Effector memory CD4-positive, alpha-beta T cell (primary cell): ENCODE measurements at regions not wholly inside any gene's neighbourhood (a gene's known extent, or its start where the extent isn't known, plus 50 kb on each side); places are given as distances from the start of the nearest gene placed in this dataset.

ENCODE experiments used
- DNase-seq, 3 donors: peaks; one replicate each; pipeline ENCODE4 v3.0.0-alpha.2; 2020
- H3K27ac ChIP-seq: 2 replicates; pipeline ENCODE4 v1.7.0; 2013; ENCODE audit warnings: mild to moderate bottlenecking, low read length, moderate library complexity; ENCODE audit not compliant: insufficient read depth, poor library complexity, severe bottlenecking
- H3K27me3 ChIP-seq: replicated peaks from 2 replicates; pipeline ENCODE4 v1.7.0; 2013; ENCODE audit warnings: mild to moderate bottlenecking, low read length; ENCODE audit not compliant: insufficient read depth, control insufficient read depth, poor library complexity, severe bottlenecking
- H3K36me3 ChIP-seq: 2 replicates; pipeline ENCODE4 v1.7.0; 2013; ENCODE audit warnings: mild to moderate bottlenecking, low read length, moderate library complexity; ENCODE audit not compliant: control insufficient read depth, insufficient read depth
- H3K4me1 ChIP-seq: 2 replicates; pipeline ENCODE4 v1.7.0; 2013; ENCODE audit warnings: low read length, mild to moderate bottlenecking; ENCODE audit not compliant: control insufficient read depth, insufficient read depth, poor library complexity, severe bottlenecking
- H3K4me3 ChIP-seq: 2 replicates; pipeline ENCODE4 v1.7.0; 2013; ENCODE audit warnings: low read length, low read depth, mild to moderate bottlenecking; ENCODE audit not compliant: insufficient read depth, poor library complexity, severe bottlenecking
- H3K9me3 ChIP-seq: 2 replicates; pipeline ENCODE4 v1.7.0; 2013; ENCODE audit warnings: mild to moderate bottlenecking, low read length, moderate library complexity; ENCODE audit not compliant: control insufficient read depth

DNA sequence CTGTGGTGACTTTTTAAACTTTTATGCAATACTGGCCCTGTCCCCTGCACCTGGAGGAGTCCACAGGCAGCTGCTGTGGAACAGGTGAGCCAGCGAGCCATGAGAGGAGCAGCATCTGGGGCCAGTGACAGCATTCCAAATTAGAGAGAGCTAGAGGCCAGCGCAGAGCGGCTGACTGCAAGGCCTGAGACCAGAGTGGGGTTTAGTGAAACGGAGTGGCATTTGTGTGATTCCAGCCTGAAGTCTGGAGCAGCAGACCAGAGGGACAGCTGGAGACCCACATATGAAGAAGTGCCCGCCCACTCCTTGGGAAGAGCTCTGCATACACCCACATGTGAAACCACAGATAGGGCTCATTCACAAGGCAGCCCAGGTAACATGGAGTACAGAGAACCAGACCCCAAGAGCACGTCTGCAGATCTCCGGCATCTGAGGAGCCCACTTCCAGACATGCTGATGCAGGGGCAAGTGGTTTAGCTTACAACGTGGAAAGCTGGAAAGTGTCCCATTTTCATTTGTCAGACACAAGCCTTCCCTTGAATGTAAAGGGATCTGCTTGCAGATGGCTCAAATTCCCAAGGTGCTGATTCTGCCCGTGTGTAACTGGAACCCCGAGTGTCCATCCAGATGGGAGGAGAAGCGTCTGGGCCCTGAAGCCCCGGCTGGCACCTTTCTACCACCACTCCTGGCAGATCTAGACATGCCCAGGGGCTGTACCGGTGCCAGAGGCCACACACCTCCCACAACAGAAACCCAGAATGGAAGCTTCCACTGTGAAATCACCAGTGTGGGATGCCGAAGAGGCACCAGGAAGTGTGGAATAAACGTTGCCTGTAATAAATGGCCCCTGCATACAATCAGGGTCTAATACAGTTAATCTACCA is 256.0 kb upstream of the TCERG1L start:
- no peaks in the 10 kb centered on the region for H3K27me3 ChIP-seq
- H3K4me1 ChIP-seq = no peaks in the 10 kb centered on the region
- H3K27ac ChIP-seq = no peak overlapping the region
- DNase-seq = no peak
- no peak overlapping the region for H3K4me3 ChIP-seq
- no peaks in the 10 kb centered on the region for H3K36me3 ChIP-seq
- H3K9me3 ChIP-seq = no peaks in the 10 kb centered on the region

DNA sequence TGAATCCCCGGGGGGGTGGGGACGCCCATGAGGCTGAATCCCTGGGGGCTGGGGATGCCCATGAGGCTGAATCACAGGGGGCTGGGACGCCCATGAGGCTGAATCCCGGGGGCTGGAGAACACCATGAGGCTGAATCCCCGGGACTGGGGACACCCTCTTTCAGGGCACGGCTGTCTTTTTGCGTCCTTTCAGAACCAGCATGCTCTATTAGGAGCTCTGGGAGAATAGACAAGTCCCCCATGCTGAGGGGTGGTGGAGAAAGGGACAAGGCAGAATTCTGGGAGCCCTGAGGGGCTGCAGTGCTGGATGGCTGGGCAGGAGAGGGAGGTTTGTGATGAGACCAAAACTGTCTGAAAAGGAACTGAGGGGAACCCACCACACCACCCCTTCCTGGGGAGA is 257.3 kb upstream of the TCERG1L start:
- no peaks in the 10 kb centered on the region for H3K36me3 ChIP-seq
- no peak overlapping the region for H3K4me3 ChIP-seq
- H3K27ac ChIP-seq = no peak overlapping the region
- no peaks in the 10 kb centered on the region for H3K27me3 ChIP-seq
- no peaks in the 10 kb centered on the region for H3K4me1 ChIP-seq
- H3K9me3 ChIP-seq = no peaks in the 10 kb centered on the region
- no peak for DNase-seq

DNA sequence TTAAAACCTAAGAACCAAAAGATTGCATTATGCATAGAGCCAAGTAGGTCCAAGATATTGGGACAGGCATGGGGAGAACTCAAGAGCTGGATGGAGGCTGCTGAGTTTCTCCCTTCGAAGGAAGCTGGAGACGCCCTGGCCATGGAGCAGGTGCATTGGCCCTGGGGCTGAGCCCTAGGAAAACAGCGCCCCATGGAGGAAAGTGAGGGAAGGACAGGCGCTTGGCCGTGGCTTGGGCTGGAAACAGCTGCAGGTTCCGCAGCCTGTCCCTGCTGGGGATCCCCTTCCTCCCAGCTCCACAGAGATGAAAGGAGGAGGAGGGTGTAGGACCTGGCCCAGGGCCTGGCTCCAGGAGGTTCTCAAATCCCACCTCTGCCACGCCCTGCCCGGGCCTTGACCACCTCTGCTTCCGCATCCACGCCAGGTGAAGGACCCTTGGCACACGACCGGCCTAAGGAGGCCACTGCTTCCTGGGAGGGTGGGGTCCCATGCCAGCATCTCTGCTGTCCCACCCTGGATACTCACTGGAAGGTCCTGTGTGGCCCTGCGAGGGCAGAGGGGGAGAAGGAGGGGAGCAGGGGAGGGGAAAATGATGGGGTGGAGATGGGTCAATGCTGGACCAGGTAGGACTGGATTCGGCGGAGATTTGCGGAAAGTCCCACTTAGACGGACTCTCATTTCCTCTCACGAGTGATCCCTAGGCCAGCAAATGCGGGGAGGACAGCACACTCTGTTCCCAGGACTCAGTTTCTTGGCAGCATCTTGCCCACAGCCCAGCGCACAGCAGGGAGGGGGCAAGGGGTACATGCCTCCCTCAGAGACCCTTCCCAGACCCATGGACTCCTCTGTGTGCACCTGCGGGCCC is 258.6 kb upstream of the TCERG1L start:
- Histone ChIP-seq H3K27me3 (no peaks in the 10 kb centered on the region), H3K36me3 (no peaks in the 10 kb centered on the region), H3K27ac (no peak overlapping the region), H3K4me1 (no peaks in the 10 kb centered on the region), H3K9me3 (no peaks in the 10 kb centered on the region), H3K4me3 (no peak overlapping the region)
- no peak for DNase-seq

DNA sequence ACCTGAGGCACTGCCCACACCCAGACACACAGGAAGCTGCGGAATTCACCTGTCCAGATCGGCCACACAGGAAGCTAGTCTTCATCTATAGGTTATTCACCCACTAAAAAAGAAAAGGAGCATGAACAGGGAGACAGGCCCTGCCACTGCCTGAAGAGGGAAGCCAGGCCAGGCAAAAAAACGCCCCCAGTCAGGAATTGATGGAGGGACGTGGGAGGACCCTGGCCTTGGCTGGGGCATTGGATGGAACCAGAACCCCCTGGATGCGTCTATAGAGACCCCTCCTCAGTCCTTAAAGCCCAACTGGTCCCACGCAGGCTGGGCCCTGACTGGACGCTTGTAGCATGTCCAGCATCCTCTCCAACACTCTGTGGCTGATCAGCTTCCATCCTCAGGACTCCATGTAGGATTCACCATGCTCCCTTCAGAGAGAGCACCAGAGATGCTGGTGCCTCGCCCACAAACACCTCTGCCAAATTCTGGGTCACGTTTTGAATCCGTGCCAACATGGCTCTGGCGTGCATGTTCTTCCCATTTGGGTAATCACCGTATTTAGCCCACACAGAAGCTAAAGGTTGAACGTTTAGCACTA is 259.3 kb upstream of the TCERG1L start:
- H3K4me1 ChIP-seq = no peaks in the 10 kb centered on the region
- H3K9me3 ChIP-seq = no peaks in the 10 kb centered on the region
- H3K4me3 ChIP-seq = no peak overlapping the region
- no peak for DNase-seq
- H3K36me3 ChIP-seq = no peaks in the 10 kb centered on the region
- H3K27ac ChIP-seq = no peak overlapping the region
- no peaks in the 10 kb centered on the region for H3K27me3 ChIP-seq

DNA sequence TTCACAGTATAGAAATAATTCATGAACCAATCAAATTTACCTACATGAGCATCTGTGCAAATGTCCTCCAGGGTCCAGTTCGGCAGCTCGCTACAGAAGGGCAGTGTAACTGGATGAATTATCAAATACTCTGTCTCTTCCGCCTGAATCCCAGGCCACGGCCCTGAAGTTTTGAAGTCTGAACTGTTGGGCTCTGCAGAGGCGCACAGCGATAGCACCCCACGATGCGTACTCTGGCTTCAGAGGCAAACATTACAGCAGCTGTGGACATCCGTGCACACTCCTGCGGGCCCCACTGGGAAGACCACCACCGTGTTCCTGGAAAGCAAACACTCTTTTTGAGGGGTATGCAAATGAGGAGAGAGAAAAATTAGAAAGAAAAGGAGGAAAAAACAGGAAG is 259.8 kb upstream of the TCERG1L start:
- Histone ChIP-seq H3K36me3 (no peaks in the 10 kb centered on the region), H3K27ac (no peak overlapping the region), H3K4me3 (no peak overlapping the region), H3K4me1 (no peaks in the 10 kb centered on the region), H3K27me3 (no peaks in the 10 kb centered on the region), H3K9me3 (no peaks in the 10 kb centered on the region)
- no peak for DNase-seq

DNA sequence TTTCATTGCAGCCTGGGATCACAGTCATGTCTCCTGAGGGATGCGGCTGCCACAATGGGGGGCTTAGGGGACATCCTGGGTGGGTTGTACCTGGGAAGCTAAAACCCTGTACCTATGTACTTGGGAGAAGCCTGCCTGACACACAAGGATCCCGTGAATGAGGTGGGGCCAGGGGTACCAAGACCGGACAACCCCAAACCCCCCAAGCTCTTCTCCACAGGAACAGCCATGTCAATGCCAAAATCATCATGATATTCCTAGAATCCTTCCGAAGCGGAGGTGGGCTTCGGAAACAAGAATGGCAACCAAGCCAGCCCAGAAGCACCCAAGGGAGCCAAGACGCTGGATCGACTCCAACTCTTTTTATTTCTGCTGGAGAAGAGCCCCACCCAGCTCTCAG is 260.3 kb upstream of the TCERG1L start:
- no peaks in the 10 kb centered on the region for H3K9me3 ChIP-seq

DNA sequence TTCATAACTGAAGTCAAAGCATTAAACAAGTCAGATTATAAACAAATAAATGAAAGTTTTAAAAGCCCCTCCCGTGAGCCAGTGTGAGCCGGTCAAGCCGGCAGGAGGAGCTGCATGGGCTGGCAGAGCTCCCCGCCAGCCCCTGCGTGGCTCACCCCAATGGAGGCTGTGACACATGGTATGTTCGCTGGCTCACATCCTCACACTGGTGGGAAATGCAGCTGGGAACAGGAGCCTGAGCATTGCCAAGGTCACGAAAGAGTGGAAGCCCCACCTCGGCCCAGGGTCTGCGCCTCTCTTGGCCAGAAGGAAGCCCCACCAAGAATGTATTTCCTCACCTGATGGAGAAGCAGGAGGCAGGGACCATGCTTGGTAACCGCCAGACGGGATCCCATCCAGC is 261.7 kb upstream of the TCERG1L start:
- Histone ChIP-seq H3K27ac (no peak overlapping the region), H3K4me1 (no peaks in the 10 kb centered on the region), H3K36me3 (no peaks in the 10 kb centered on the region), H3K9me3 (no peaks in the 10 kb centered on the region), H3K4me3 (no peak overlapping the region), H3K27me3 (no peaks in the 10 kb centered on the region)
- no peak for DNase-seq

More for the DNA sequence above, 260.3 kb upstream of the TCERG1L start:
- Histone ChIP-seq H3K27me3 (no peaks in the 10 kb centered on the region), H3K4me1 (no peaks in the 10 kb centered on the region), H3K36me3 (no peaks in the 10 kb centered on the region), H3K27ac (no peak overlapping the region), H3K4me3 (no peak overlapping the region)
- no peak for DNase-seq

DNA sequence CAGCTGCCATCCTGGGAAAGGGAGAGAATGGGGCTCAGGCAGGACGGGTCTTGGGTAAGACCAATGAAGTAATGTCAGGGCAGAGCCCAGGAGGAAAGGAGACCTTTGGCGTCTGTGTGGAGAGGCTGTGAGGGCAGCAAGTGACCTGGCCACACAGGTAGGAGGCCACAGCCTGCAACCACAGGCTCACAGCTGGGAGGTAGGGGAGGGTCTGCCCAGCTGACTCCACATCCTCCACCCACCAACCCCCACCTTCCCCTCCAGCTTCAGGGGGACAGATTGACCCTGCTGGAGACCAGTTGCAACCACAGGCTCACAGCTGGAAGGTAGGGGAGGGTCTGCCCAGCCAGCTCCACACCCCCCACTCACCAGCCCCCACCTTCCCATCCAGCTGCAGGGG is 262.2 kb upstream of the TCERG1L start:
- no peak for DNase-seq
- no peaks in the 10 kb centered on the region for H3K36me3 ChIP-seq
- no peaks in the 10 kb centered on the region for H3K4me1 ChIP-seq
- H3K9me3 ChIP-seq = no peaks in the 10 kb centered on the region
- H3K27ac ChIP-seq = no peak overlapping the region
- no peak overlapping the region for H3K4me3 ChIP-seq
- no peaks in the 10 kb centered on the region for H3K27me3 ChIP-seq

DNA sequence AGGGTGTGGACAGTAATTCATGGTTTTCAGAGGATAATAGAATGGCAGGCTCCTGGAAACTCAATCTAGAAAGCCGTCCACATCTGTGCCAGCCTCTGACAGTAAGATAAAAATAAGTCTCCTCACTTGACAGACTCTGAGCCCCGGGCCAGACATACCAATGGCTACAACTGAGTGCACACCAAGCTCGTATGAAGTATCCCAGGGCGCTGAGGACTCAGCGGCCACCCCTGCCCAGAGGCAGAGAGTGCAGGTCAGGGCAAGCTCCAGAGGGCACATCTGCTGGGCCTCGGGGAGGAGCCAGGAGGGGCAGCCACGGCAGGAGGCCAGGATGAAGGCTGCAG is 262.8 kb upstream of the TCERG1L start:
- H3K36me3 ChIP-seq = no peaks in the 10 kb centered on the region
- H3K27ac ChIP-seq = no peak overlapping the region
- no peak for DNase-seq
- no peaks in the 10 kb centered on the region for H3K27me3 ChIP-seq
- H3K9me3 ChIP-seq = no peaks in the 10 kb centered on the region
- no peak overlapping the region for H3K4me3 ChIP-seq
- no peaks in the 10 kb centered on the region for H3K4me1 ChIP-seq
